GM10266 (cell line): ENCODE measurements at regions not wholly inside any gene's neighbourhood (a gene's known extent, or its start where the extent isn't known, plus 50 kb on each side); places are given as distances from the start of the nearest gene placed in this dataset.

ENCODE experiments used
- DNase-seq: peaks from one replicate; pipeline ENCODE4 v3.0.0; 2012; ENCODE audit errors: extremely low spot score
- TF ChIP-seq, protein P1 (sequence below): IDR thresholded peaks from 2 replicates; pipeline ENCODE4 v1.5.1; 2012; ENCODE audit warnings: mild to moderate bottlenecking, low read depth; ENCODE audit not compliant: control insufficient read depth, insufficient read depth; ENCODE audit errors: missing control alignments

DNA sequence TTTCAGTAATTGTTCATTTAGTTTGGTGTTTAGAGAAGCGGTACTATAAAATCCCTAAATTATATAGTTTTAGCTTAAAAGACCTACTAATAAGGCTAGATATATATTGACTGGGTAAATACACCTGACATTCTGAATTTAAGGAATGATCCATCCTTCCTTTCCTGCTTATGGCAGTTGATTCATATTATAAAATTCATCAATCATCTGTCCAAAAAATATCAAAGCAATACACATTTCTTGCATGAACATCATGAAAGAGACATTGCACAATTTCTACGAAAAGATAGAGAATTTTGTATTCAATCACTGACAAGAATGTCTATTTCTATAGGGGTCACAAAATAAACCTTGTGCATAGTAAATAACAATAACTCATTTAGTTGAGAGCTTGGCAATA lies 514.9 kb downstream of the SLITRK6 start:
- DNase-seq: no peak
- TF ChIP-seq, protein P1, sequence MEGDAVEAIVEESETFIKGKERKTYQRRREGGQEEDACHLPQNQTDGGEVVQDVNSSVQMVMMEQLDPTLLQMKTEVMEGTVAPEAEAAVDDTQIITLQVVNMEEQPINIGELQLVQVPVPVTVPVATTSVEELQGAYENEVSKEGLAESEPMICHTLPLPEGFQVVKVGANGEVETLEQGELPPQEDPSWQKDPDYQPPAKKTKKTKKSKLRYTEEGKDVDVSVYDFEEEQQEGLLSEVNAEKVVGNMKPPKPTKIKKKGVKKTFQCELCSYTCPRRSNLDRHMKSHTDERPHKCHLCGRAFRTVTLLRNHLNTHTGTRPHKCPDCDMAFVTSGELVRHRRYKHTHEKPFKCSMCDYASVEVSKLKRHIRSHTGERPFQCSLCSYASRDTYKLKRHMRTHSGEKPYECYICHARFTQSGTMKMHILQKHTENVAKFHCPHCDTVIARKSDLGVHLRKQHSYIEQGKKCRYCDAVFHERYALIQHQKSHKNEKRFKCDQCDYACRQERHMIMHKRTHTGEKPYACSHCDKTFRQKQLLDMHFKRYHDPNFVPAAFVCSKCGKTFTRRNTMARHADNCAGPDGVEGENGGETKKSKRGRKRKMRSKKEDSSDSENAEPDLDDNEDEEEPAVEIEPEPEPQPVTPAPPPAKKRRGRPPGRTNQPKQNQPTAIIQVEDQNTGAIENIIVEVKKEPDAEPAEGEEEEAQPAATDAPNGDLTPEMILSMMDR: no peak

DNA sequence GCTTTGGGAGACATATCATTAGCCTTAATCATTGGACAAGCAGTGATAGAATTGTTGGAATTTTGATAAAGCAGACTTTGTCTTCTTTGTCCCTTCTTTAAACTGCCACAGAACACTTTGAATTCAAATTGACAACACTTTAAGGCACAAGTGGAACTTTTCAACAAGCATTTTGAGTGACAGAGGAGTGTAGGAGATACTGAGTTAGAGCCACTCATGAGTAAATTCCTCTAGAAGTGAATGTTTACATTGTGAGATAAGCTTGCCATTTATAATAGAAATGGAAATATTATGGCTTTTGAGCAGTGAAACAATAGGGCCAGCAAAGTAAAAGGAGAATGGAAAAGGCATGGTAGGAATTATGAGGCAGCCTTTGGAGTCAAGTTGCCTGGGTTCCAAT lies 515.8 kb downstream of the SLITRK6 start:
- DNase-seq: no peak
- TF ChIP-seq, protein P1: no peak

DNA sequence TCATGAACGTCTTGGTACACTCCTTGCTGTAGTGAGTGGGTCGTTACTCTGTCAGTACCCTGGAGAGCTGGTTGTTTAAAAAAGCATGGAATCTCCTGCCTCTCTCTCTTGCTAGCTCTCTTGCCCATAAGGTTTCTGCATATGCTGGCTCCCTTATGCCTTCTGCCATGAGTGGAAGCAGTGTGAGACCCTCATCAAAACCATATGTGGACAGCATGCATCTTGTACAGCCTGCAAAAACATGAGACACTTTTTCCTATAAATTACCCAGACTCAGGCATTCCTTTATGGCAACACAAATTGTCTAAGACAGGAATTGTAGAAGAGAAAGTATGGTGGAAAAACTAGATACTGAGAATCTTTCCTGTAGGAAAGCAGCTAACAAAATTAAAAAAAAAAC lies 516.3 kb downstream of the SLITRK6 start:
- DNase-seq: no peak
- TF ChIP-seq, protein P1: no peak

DNA sequence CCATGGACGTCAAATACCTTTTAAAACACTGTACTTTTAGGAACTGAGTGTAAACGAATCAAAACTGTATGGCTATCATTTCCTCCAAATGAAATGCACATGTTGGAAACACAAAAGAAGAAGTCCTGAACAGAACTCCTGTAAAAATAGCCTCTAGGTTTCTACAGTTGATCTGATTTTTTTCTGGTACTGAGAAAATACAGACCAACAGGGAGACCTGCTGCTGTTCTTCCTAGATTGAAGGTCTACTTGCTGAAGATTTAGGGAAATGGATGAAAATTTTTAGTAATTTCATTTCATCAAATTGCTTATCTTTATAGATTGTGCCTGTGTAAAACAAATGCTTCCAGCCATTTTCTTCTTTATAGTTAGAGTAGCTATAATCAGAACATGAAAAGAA lies 520.4 kb downstream of the SLITRK6 start:
- DNase-seq: no peak
- TF ChIP-seq, protein P1: no peak

DNA sequence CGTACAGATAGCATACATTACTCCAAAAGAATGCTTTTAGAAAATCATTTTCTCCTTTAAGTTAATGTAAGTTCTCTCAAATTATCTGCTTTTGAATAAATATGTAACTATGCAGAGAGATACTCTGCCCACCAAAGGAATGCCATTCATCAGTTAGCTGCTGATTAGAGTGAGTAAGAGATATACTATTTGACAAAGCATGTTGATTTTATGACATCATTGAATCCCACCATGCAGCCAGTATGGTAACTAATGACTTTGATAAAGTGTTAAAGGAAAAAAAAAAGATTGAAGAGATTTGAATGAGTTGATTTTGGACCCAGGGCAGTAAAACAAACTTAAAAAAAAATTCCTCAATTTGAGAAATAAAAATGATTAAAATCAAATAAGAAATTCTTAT lies 521.5 kb downstream of the SLITRK6 start:
- DNase-seq: no peak
- TF ChIP-seq, protein P1: no peak

DNA sequence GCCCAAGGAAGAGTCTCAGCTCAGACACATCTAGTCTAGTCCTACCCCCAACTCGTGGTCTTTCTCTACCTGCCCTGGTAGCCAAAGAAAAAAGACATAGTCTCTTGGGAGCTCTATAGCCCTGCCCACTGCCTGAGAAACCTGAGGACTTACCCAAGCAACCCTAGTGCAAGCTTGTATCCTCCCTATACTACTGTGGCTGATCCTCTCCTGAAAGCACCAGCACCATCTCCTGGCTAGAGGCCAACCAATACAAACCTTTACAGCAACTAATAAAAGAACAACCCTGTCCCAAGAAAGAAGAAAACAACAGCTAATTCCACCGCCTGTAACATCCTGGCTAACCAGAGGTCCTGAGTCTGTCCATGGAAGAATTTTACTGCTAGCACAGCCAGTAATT lies 532.4 kb downstream of the SLITRK6 start:
- no peak for DNase-seq
- TF ChIP-seq, protein P1: no peak

DNA sequence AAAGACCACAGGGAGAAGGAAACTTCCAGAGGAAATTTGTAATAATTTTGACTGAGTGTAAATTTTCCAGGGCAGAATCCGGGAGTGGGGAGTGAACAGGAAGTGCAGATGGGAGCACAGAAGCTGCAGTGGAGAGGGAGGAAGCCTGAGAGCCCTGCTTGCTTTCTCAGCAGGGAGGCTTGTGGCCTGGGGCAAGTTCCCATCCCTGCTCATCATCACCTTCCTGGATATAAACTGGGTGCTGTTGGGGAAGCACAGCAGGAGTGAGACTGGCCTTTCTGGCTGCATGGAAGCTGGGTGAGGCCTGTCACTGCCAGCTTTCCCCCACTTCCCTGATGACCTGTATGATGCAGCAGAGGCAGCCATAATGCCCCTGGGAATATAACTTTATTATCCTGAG lies 532.9 kb downstream of the SLITRK6 start:
- TF ChIP-seq, protein P1: no peak
- DNase-seq: no peak
